Astrocyte (in vitro differentiated cells and primary cell): ENCODE measurements at regions not wholly inside any gene's neighbourhood (a gene's known extent, or its start where the extent isn't known, plus 50 kb on each side); places are given as distances from the start of the nearest gene placed in this dataset.

Source experiments
- DNase-seq: peaks from one replicate; pipeline ENCODE4 v3.0.0-alpha.2; 2010; ENCODE audit warnings: low read depth
- FAIRE-seq: peaks from 2 replicates; lab custom pipeline; 2011; peaks lifted over from hg19 to GRCh38; lab: Jason Lieb, UNC
- H2AFZ ChIP-seq: 2 replicates; pipeline ENCODE4 v1.6.0; 2012; ENCODE audit warnings: low read depth, low read length, inconsistent platforms
- H3K27ac ChIP-seq: 2 replicates; pipeline ENCODE4 v1.5.1; 2011; ENCODE audit warnings: low read depth, low read length, inconsistent platforms
- H3K27me3 ChIP-seq: 2 replicates; pipeline ENCODE4 v1.6.0; 2011; ENCODE audit warnings: low read length, inconsistent platforms; ENCODE audit not compliant: insufficient read depth
- H3K36me3 ChIP-seq: 2 replicates; pipeline ENCODE4 v1.5.1; 2011; ENCODE audit warnings: low read length, inconsistent platforms; ENCODE audit not compliant: insufficient read depth
- H3K4me1 ChIP-seq: 2 replicates; pipeline ENCODE4 v1.5.1; 2011; ENCODE audit warnings: low read length, inconsistent platforms; ENCODE audit not compliant: insufficient read depth
- H3K4me2 ChIP-seq: 2 replicates; pipeline ENCODE4 v1.6.0; 2012; ENCODE audit warnings: low read length, inconsistent platforms
- H3K4me3 ChIP-seq: 2 replicates; pipeline ENCODE4 v1.5.1; 2011; ENCODE audit warnings: low read depth, mild to moderate bottlenecking, low read length, inconsistent platforms; ENCODE audit not compliant: insufficient read depth
- H3K79me2 ChIP-seq: 2 replicates; pipeline ENCODE4 v1.6.0; 2012; ENCODE audit warnings: mild to moderate bottlenecking, low read length, inconsistent platforms; ENCODE audit not compliant: insufficient read depth
- H3K9ac ChIP-seq: 2 replicates; pipeline ENCODE4 v1.6.0; 2012; ENCODE audit warnings: mild to moderate bottlenecking, low read length, inconsistent platforms
- H3K9me3 ChIP-seq: 2 replicates; pipeline ENCODE4 v1.5.1; 2012; ENCODE audit warnings: low read depth, mild to moderate bottlenecking, low read length, inconsistent platforms; ENCODE audit not compliant: insufficient read depth
- H4K20me1 ChIP-seq: 2 replicates; pipeline ENCODE4 v1.6.0; 2012; ENCODE audit warnings: low read length, inconsistent platforms; ENCODE audit not compliant: insufficient read depth
- H3K27ac Mint-ChIP-seq: one replicate; pipeline ENCODE4 v1.8.0; 2021; ENCODE audit warnings: mild to moderate bottlenecking, mixed read lengths; ENCODE audit not compliant: unreplicated experiment
- H3K27me3 Mint-ChIP-seq: one replicate; pipeline ENCODE4 v1.8.0; 2021; ENCODE audit warnings: low read depth, mixed read lengths; ENCODE audit not compliant: unreplicated experiment
- H3K36me3 Mint-ChIP-seq: one replicate; pipeline ENCODE4 v1.8.0; 2021; ENCODE audit warnings: low read depth, mixed read lengths; ENCODE audit not compliant: unreplicated experiment
- H3K4me1 Mint-ChIP-seq: one replicate; pipeline ENCODE4 v1.8.0; 2021; ENCODE audit warnings: low read depth, mixed read lengths; ENCODE audit not compliant: unreplicated experiment
- H3K4me3 Mint-ChIP-seq: one replicate; pipeline ENCODE4 v1.8.0; 2021; ENCODE audit warnings: mild to moderate bottlenecking, moderate library complexity, mixed read lengths; ENCODE audit not compliant: unreplicated experiment
- H3K9me3 Mint-ChIP-seq: one replicate; pipeline ENCODE4 v1.8.0; 2021; ENCODE audit warnings: mild to moderate bottlenecking, mixed read lengths; ENCODE audit not compliant: unreplicated experiment
- EZH2 ChIP-seq: IDR thresholded peaks from 2 replicates; pipeline ENCODE4 v1.6.1; 2012; ENCODE audit warnings: mild to moderate bottlenecking, low read length, inconsistent platforms; ENCODE audit not compliant: insufficient read depth
- TF ChIP-seq, protein P1 (sequence below): IDR thresholded peaks from 2 replicates; pipeline ENCODE4 v1.5.1; 2011; ENCODE audit warnings: low read depth, mild to moderate bottlenecking, inconsistent platforms, low read length, moderate library complexity; ENCODE audit not compliant: insufficient read depth

DNA sequence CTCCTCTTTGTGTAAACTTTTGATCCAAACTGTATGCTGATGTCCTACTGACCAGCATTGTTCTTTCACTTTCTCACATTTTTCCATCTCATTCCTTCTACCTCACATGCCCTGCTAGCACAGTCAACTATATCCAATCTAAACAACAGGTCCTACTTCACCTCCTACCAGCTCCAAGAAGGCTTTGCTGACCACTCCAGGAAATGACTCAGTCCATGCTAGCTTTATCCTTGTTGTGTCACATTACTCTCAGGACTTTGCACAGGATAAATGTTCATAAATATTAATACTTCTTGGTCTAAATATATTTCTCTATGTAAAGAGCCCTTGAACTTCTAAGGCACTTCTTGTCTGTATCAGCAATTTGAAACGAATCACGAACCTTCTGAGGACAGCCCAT, 64.9 kb upstream of the PCED1B start:
- Histone ChIP-seq H3K79me2 (no peaks in the 10 kb centered on the region), H3K9ac (no peak overlapping the region), H3K36me3 (no peaks in the 10 kb centered on the region), H3K4me2 (peak overlapping the region; percentile 73), H3K4me1 (peaks cover 24% of the 10 kb centered on the region), H3K27me3 (no peaks in the 10 kb centered on the region), H4K20me1 (no peaks in the 10 kb centered on the region), H2AFZ (peak overlapping the region; percentile 33), H3K4me3 (peak overlapping the region; percentile 29), H3K9me3 (no peaks in the 10 kb centered on the region), H3K27ac (peak overlapping the region; percentile 68)
- H3K27ac Mint-ChIP-seq: peak overlapping the region; percentile 11
- FAIRE-seq: peak; percentile 94
- no peak overlapping the region for H3K4me3 Mint-ChIP-seq
- peak; percentile 96 for DNase-seq
- no peaks in the 10 kb centered on the region for H3K36me3 Mint-ChIP-seq
- TF ChIP-seq, protein P1, sequence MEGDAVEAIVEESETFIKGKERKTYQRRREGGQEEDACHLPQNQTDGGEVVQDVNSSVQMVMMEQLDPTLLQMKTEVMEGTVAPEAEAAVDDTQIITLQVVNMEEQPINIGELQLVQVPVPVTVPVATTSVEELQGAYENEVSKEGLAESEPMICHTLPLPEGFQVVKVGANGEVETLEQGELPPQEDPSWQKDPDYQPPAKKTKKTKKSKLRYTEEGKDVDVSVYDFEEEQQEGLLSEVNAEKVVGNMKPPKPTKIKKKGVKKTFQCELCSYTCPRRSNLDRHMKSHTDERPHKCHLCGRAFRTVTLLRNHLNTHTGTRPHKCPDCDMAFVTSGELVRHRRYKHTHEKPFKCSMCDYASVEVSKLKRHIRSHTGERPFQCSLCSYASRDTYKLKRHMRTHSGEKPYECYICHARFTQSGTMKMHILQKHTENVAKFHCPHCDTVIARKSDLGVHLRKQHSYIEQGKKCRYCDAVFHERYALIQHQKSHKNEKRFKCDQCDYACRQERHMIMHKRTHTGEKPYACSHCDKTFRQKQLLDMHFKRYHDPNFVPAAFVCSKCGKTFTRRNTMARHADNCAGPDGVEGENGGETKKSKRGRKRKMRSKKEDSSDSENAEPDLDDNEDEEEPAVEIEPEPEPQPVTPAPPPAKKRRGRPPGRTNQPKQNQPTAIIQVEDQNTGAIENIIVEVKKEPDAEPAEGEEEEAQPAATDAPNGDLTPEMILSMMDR: no peak
- TF ChIP-seq EZH2: no peak
- no peaks in the 10 kb centered on the region for H3K27me3 Mint-ChIP-seq
- H3K9me3 Mint-ChIP-seq: no peaks in the 10 kb centered on the region
- peaks cover 15% of the 10 kb centered on the region for H3K4me1 Mint-ChIP-seq

DNA sequence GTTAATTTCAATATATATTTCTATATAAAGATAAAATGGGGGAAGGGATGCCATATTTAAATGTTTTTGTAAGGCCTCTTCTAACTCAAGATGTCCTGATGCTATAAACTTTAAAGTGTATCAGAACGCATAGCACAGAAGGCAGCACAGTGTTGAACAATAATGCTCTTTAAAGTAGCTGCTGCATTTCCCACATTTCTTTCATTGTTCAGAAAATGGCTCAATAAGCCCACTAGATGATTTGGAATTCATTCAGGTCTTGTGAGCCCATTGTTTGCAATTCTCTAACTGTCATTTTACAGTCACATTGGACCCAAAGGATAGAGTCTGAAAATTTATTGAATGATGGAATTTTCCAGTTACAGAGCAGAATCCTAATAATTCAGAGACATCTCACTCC, 64.0 kb upstream of the PCED1B start:
- FAIRE-seq (no peak), DNase-seq (no peak)
- Mint-ChIP-seq H3K27ac (no peak overlapping the region), H3K36me3 (no peaks in the 10 kb centered on the region), H3K27me3 (no peaks in the 10 kb centered on the region), H3K9me3 (no peaks in the 10 kb centered on the region), H3K4me3 (no peak overlapping the region), H3K4me1 (peaks cover 15% of the 10 kb centered on the region)
- H3K4me3 ChIP-seq: no peak overlapping the region
- H3K4me1 ChIP-seq: peaks cover 24% of the 10 kb centered on the region
- no peaks in the 10 kb centered on the region for H3K36me3 ChIP-seq
- H3K27ac ChIP-seq: no peak overlapping the region
- no peak overlapping the region for H2AFZ ChIP-seq
- H4K20me1 ChIP-seq: no peaks in the 10 kb centered on the region
- H3K9me3 ChIP-seq: no peaks in the 10 kb centered on the region
- H3K9ac ChIP-seq: no peak overlapping the region
- H3K4me2 ChIP-seq: no peak overlapping the region
- H3K27me3 ChIP-seq: no peaks in the 10 kb centered on the region
- TF ChIP-seq EZH2: no peak
- TF ChIP-seq, protein P1: no peak
- H3K79me2 ChIP-seq: no peaks in the 10 kb centered on the region

DNA sequence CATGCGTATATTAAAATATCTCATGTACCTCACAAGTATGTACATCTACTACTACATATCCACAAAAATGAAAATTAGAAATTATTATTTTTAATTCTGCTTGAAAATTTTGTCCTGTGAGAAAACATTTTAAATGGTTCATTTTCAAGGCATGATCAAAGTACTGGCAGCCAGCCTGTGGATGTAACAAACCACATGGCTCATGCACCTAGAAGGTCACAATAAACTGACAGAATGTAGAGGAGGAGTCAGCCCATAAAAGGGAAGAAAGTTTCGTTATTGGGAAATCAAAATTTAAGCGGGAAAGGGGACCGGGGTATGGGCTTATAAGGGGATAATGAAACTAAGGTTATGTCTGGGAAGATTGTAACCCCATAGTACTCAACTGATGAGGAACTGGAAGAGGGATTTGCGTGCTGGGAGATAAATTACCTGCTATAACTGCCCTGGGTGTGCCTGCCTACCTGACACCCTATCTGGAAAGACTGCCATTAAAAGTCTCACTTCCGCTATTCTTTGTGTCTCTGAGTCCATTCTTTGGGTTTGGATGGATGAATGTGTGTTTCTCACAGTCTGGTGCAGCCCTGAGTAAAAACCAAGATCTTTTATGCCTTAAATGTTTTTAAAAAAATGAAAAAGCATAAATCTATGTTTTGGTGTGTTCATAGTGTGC, 62.2 kb upstream of the PCED1B start:
- Mint-ChIP-seq H3K36me3 (no peaks in the 10 kb centered on the region), H3K4me3 (no peak overlapping the region), H3K27ac (no peak overlapping the region), H3K27me3 (no peaks in the 10 kb centered on the region), H3K4me1 (peaks cover 25% of the 10 kb centered on the region), H3K9me3 (no peaks in the 10 kb centered on the region)
- no peak for FAIRE-seq
- no peak for DNase-seq
- H3K79me2 ChIP-seq: no peaks in the 10 kb centered on the region
- H3K9me3 ChIP-seq: no peaks in the 10 kb centered on the region
- H2AFZ ChIP-seq: no peak overlapping the region
- no peaks in the 10 kb centered on the region for H3K27me3 ChIP-seq
- no peak overlapping the region for H3K9ac ChIP-seq
- no peak overlapping the region for H3K4me2 ChIP-seq
- H3K27ac ChIP-seq: no peak overlapping the region
- no peak for TF ChIP-seq EZH2
- TF ChIP-seq, protein P1: no peak
- peaks cover 30% of the 10 kb centered on the region for H3K4me1 ChIP-seq
- H3K36me3 ChIP-seq: no peaks in the 10 kb centered on the region
- no peak overlapping the region for H3K4me3 ChIP-seq
- H4K20me1 ChIP-seq: no peaks in the 10 kb centered on the region
